Trophoblast cell (in vitro differentiated cells and primary cell): ENCODE measurements at regions not wholly inside any gene's neighbourhood (a gene's known extent, or its start where the extent isn't known, plus 50 kb on each side); places are given as distances from the start of the nearest gene placed in this dataset.

ENCODE experiments used
- DNase-seq, 2 donors: peaks; one replicate each; pipeline ENCODE4 v3.0.0-alpha.2; 2016
- H2AFZ ChIP-seq: 2 replicates; pipeline ENCODE4 v1.6.1; 2013; ENCODE audit warnings: low read length, moderate library complexity, mild to moderate bottlenecking; ENCODE audit not compliant: insufficient read depth, poor library complexity
- H2AK5ac ChIP-seq: 2 replicates; pipeline ENCODE4 v1.6.1; 2013; ENCODE audit warnings: mild to moderate bottlenecking, low read length
- H2BK120ac ChIP-seq: 2 replicates; pipeline ENCODE4 v1.6.1; 2013; ENCODE audit warnings: low read length, mild to moderate bottlenecking, moderate library complexity; ENCODE audit not compliant: insufficient read depth, poor library complexity
- H2BK12ac ChIP-seq: 2 replicates; pipeline ENCODE4 v1.6.1; 2013; ENCODE audit warnings: mild to moderate bottlenecking, low read length, moderate library complexity
- H2BK5ac ChIP-seq: 2 replicates; pipeline ENCODE4 v1.6.1; 2013; ENCODE audit warnings: low read length, low read depth, moderate library complexity, mild to moderate bottlenecking; ENCODE audit not compliant: poor library complexity
- H3K14ac ChIP-seq: 2 replicates; pipeline ENCODE4 v1.6.1; 2013; ENCODE audit warnings: mild to moderate bottlenecking, low read length
- H3K18ac ChIP-seq: 2 replicates; pipeline ENCODE4 v1.6.1; 2013; ENCODE audit warnings: mild to moderate bottlenecking, low read length
- H3K23ac ChIP-seq: 2 replicates; pipeline ENCODE4 v1.6.1; 2013; ENCODE audit warnings: low read length
- H3K27ac ChIP-seq: 2 replicates; pipeline ENCODE4 v1.5.1; 2013; ENCODE audit warnings: low read depth, mild to moderate bottlenecking, inconsistent platforms, low read length, moderate library complexity
- H3K27me3 ChIP-seq: 2 replicates; pipeline ENCODE4 v1.6.1; 2013; ENCODE audit warnings: inconsistent platforms, mild to moderate bottlenecking, low read length, moderate library complexity; ENCODE audit not compliant: insufficient read depth
- H3K36me3 ChIP-seq, 2 experiments: 1 replicate in 1 of 2; 2 replicates in 1 of 2; pipeline ENCODE4 v1.6.1; 2013; ENCODE audit warnings: low read length in 2 of 2, mild to moderate bottlenecking in 2 of 2, moderate library complexity in 1 of 2; ENCODE audit not compliant: insufficient read depth in 2 of 2, control insufficient read depth in 1 of 2
- H3K4ac ChIP-seq: 2 replicates; pipeline ENCODE4 v1.6.1; 2013; ENCODE audit warnings: low read depth, mild to moderate bottlenecking, low read length, moderate library complexity
- H3K4me1 ChIP-seq, 2 experiments: 1 replicate in 1 of 2; 2 replicates in 1 of 2; pipeline ENCODE4 v1.6.1; 2013; ENCODE audit warnings: low read length in 2 of 2, mild to moderate bottlenecking in 2 of 2, moderate library complexity in 1 of 2; ENCODE audit not compliant: insufficient read depth in 2 of 2, control insufficient read depth in 1 of 2
- H3K4me2 ChIP-seq: 2 replicates; pipeline ENCODE4 v1.6.1; 2013; ENCODE audit warnings: inconsistent platforms, mild to moderate bottlenecking, low read length, moderate library complexity
- H3K4me3 ChIP-seq: 2 replicates; pipeline ENCODE4 v1.5.1; 2013; ENCODE audit warnings: mild to moderate bottlenecking, low read depth, low read length, inconsistent platforms
- H3K79me1 ChIP-seq: one replicate; pipeline ENCODE4 v1.6.1; 2013; ENCODE audit warnings: low read length
- H3K79me2 ChIP-seq: 2 replicates; pipeline ENCODE4 v1.6.1; 2013; ENCODE audit warnings: low read length, mild to moderate bottlenecking; ENCODE audit not compliant: control insufficient read depth, insufficient read depth, poor library complexity
- H3K9ac ChIP-seq: 2 replicates; pipeline ENCODE4 v1.6.1; 2013; ENCODE audit warnings: mild to moderate bottlenecking, low read length
- H3K9me3 ChIP-seq: 2 replicates; pipeline ENCODE4 v1.6.1; 2013; ENCODE audit warnings: low read depth, mild to moderate bottlenecking, control low read depth, inconsistent platforms, low read length; ENCODE audit not compliant: insufficient read depth
- H4K12ac ChIP-seq: 2 replicates; pipeline ENCODE4 v1.6.1; 2013; ENCODE audit warnings: low read depth, mild to moderate bottlenecking, low read length, moderate library complexity
- H4K8ac ChIP-seq: 2 replicates; pipeline ENCODE4 v1.6.1; 2013; ENCODE audit warnings: low read depth, mild to moderate bottlenecking, low read length, moderate library complexity
- H4K91ac ChIP-seq: one replicate; pipeline ENCODE4 v1.6.1; 2013; ENCODE audit warnings: low read depth, mild to moderate bottlenecking, low read length, moderate library complexity
- WGBS: extraction: QIAGEN DNeasy Blood & Tissue Kit; methylation state at CpG from one replicate; pipeline ENCODE4 v1.1.7; 2013; ENCODE audit warnings: missing lambda C conversion rate; ENCODE audit not compliant: insufficient read length, insufficient coverage; ENCODE audit errors: extremely low coverage; 5-methylcytosine and 5-hydroxymethylcytosine counted together

DNA sequence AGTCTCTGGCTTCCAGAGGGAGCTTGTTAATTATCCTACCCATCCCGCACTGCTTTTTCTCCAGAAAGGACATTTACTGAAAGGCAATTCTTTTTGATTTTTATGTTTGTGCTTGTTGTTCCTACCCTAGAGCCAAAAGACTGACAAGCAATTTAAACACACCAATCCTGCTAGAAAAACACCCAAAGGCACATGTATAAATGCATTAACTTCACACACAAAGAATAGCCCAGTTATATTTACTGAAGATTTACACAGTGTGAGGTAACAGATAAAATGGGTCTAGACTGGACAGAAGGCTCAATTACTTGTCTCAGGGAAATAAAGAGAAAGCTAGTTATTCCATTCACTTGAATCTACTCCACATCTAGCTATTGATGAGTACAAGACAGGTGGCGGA, 61.2 kb upstream of the NOCT start:
- H3K23ac ChIP-seq = no peak overlapping the region
- H3K4ac ChIP-seq = no peak overlapping the region
- H3K4me3 ChIP-seq = no peak overlapping the region
- no peak overlapping the region for H2BK5ac ChIP-seq
- H3K27me3 ChIP-seq = no peaks in the 10 kb centered on the region
- no peak overlapping the region for H2AK5ac ChIP-seq
- no CpG with 5 or more reads among the region's 2 CpGs for WGBS
- H4K91ac ChIP-seq = no peak overlapping the region
- H2BK120ac ChIP-seq = no peak overlapping the region
- H3K27ac ChIP-seq = no peak overlapping the region
- no peak overlapping the region for H3K4me2 ChIP-seq
- H3K4me1 ChIP-seq = peaks cover 5 to 16% of the 10 kb centered on the region in 2 experiments
- H3K14ac ChIP-seq = no peak overlapping the region
- DNase-seq = no peak
- no peaks in the 10 kb centered on the region for H3K9me3 ChIP-seq
- peaks cover 1% of the 10 kb centered on the region for H3K79me2 ChIP-seq
- H3K79me1 ChIP-seq = peaks cover 11% of the 10 kb centered on the region
- H4K8ac ChIP-seq = no peak overlapping the region
- no peak overlapping the region for H2AFZ ChIP-seq
- H4K12ac ChIP-seq = no peak overlapping the region
- H3K18ac ChIP-seq = no peak overlapping the region
- no peak overlapping the region for H3K9ac ChIP-seq
- no peaks in the 10 kb centered on the region for H3K36me3 ChIP-seq
- no peak overlapping the region for H2BK12ac ChIP-seq

DNA sequence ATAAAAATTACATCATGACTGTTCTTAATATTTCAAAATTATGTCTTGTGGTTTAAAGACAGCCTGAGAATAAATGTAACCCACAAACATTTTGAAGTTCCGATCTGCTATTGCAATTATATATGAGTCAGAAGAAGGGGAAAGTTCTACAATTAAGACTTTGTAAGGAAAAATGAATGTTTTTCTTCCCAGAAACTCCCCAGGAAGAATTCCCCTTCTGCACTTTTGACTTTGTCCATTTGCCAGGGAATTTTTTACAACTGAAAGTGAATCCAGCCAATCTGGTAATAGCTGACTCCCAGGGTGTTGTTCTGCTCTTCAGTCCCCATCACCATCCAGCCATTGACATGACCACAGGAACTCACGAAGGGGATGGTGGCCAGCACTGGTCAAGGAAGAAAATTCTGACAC, 61.6 kb upstream of the NOCT start:
- Histone ChIP-seq H3K27me3 (no peaks in the 10 kb centered on the region), H3K4me1 (peaks cover 7 to 18% of the 10 kb centered on the region in 2 experiments), H3K14ac (no peak overlapping the region), H3K9me3 (no peaks in the 10 kb centered on the region), H4K8ac (no peak overlapping the region), H3K27ac (no peak overlapping the region), H2AK5ac (no peak overlapping the region), H3K79me1 (peaks cover 12% of the 10 kb centered on the region), H3K9ac (no peak overlapping the region), H3K4me3 (no peak overlapping the region), H3K4ac (no peak overlapping the region), H2BK5ac (no peak overlapping the region), H4K12ac (no peak overlapping the region), H4K91ac (no peak overlapping the region), H3K4me2 (no peak overlapping the region), H3K36me3 (no peaks in the 10 kb centered on the region), H3K23ac (no peak overlapping the region), H3K79me2 (no peaks in the 10 kb centered on the region), H2BK12ac (no peak overlapping the region), H3K18ac (no peak overlapping the region), H2BK120ac (no peak overlapping the region), H2AFZ (no peak overlapping the region)
- WGBS = no CpG with 5 or more reads among the region's 2 CpGs
- peak in 1 of 2 donors; percentile 54 for DNase-seq

DNA sequence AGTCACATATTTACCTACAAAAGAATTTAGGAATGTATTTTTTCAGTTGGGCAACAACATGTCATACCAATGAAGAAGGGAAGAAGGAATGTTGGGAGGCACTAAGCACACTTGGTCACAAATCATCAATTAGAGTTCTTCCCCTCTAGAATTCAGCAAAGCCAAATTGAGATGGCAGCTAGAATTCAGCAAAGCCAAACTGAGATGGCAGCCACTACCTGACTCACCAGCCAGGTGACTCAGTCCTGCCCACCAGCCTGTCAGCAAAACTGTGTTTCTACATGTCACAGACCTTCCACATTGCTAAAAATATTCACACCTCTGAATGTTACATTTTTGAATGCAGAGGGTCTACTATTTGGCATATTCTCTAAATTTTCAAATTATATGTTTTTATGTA, 63.2 kb upstream of the NOCT start:
- no peak overlapping the region for H2AFZ ChIP-seq
- no peak overlapping the region for H3K23ac ChIP-seq
- H3K4ac ChIP-seq = no peak overlapping the region
- H3K36me3 ChIP-seq = no peaks in the 10 kb centered on the region
- H3K4me1 ChIP-seq = peaks cover 7 to 20% of the 10 kb centered on the region in 2 experiments
- H2AK5ac ChIP-seq = no peak overlapping the region
- no peak overlapping the region for H3K14ac ChIP-seq
- no peak overlapping the region for H3K18ac ChIP-seq
- H2BK5ac ChIP-seq = no peak overlapping the region
- no peak overlapping the region for H4K91ac ChIP-seq
- no peaks in the 10 kb centered on the region for H3K9me3 ChIP-seq
- H4K8ac ChIP-seq = no peak overlapping the region
- peaks cover 15% of the 10 kb centered on the region for H3K79me1 ChIP-seq
- no peaks in the 10 kb centered on the region for H3K79me2 ChIP-seq
- H3K4me3 ChIP-seq = no peak overlapping the region
- no peak overlapping the region for H3K27ac ChIP-seq
- no peaks in the 10 kb centered on the region for H3K27me3 ChIP-seq
- no peak overlapping the region for H4K12ac ChIP-seq
- no peak overlapping the region for H3K9ac ChIP-seq
- H2BK120ac ChIP-seq = no peak overlapping the region
- H2BK12ac ChIP-seq = no peak overlapping the region
- H3K4me2 ChIP-seq = no peak overlapping the region
- peak; percentile 62 to 64 for DNase-seq

DNA sequence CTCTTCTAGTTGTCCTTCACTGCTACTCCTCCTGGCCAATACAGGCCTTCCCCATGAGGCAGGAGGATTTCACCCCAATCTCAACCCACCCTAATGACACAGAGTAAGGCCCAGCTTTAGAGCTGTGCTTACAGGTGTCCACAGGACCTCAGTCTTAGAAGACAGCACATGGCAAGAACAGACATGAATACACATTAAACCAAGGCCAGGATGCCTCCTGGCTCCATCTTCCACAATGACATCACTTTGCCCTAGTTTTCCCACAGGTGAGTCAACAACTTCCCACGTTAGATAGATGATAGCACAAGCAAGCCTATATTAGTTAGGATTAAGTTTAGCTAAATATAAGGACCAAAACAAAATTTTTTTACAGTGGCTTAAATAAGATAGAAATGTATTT, 63.8 kb upstream of the NOCT start:
- Histone ChIP-seq H3K9ac (no peak overlapping the region), H3K4me2 (no peak overlapping the region), H2BK120ac (no peak overlapping the region), H2BK12ac (peak overlapping the region; percentile 93), H3K14ac (peak overlapping the region; percentile 18), H2AK5ac (no peak overlapping the region), H4K8ac (no peak overlapping the region), H3K27me3 (no peaks in the 10 kb centered on the region), H2BK5ac (no peak overlapping the region), H2AFZ (no peak overlapping the region), H3K27ac (no peak overlapping the region), H3K36me3 (no peaks in the 10 kb centered on the region), H3K4me3 (no peak overlapping the region), H3K79me2 (no peaks in the 10 kb centered on the region), H3K9me3 (no peaks in the 10 kb centered on the region), H3K23ac (no peak overlapping the region), H4K12ac (no peak overlapping the region), H3K79me1 (peaks cover 20% of the 10 kb centered on the region), H3K18ac (no peak overlapping the region), H3K4me1 (peaks cover 9 to 22% of the 10 kb centered on the region in 2 experiments), H4K91ac (peak overlapping the region; percentile 70), H3K4ac (no peak overlapping the region)
- no CpG with 5 or more reads among the region's 1 CpG for WGBS
- peak in 1 of 2 donors; percentile 23 for DNase-seq
